Islet of Langerhans (tissue), 1 donor: ENCODE measurements at regions not wholly inside any gene's neighbourhood (a gene's known extent, or its start where the extent isn't known, plus 50 kb on each side); places are given as distances from the start of the nearest gene placed in this dataset.
"Not testable (repeated sequence)": the region's sequence is repeated elsewhere in the genome, so short reads cannot be mapped to it uniquely, and the experiment has no call there.

Experiments used
- FAIRE-seq: peaks from one replicate; lab custom pipeline; 2011; peaks lifted over from hg19 to GRCh38; lab: Jason Lieb, UNC

DNA sequence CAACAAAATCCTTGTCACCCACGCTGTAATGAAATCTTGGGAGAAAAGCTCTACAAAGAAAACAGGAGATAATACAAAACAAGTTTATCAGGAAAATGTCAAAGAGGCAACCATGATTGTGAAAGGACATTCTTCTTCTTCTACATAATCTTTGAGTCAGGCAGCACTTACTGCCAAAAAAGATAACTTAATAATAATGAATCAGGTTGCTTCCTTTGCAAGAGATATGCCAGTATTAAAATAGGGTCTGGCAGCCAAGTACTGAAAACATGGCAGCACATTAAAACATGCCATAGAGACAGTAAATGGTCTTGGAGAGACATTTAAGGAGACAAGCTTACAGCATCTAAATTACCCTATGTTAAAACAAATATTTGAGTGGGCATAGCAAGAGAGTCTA lies 1573.4 kb downstream of the EFNA5 start:
- no peak for FAIRE-seq

DNA sequence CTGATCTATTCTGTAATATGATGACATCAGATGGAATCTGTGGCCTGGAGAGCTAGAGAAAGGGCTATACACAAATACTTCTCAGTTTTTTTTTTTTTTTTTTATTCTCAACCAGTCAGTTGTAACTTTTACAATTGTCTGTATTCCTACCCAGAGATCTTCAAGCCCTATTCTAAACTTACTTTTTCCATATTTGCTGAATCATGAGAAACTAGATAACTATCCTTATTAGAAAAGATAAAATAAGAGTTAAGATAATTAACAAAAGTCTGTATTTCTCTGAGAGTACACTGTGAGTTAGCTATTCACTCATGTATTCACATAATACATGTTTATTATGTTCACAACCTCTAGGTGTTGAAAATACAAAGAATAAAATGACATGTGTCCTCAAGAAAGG lies 1575.9 kb downstream of the EFNA5 start:
- FAIRE-seq = no peak

DNA sequence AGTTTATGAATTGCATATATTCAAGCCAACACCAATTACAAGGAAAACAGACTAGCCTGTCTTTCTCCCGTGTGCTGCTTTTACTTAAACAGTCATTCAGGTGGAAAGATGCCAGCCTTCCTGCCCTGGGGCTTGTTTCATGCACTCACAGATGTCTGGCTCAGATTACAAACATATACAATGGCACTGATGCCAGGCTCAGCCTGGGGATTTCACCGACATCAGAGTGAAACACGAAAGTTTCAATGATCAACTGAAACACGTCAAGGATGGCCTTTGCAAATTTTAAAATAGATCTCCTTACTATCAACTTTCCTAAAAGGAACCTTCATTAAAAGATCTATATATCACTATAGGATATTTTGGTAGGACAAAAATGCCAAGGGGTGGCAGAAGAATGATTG lies 1576.5 kb downstream of the EFNA5 start:
- FAIRE-seq = no peak

DNA sequence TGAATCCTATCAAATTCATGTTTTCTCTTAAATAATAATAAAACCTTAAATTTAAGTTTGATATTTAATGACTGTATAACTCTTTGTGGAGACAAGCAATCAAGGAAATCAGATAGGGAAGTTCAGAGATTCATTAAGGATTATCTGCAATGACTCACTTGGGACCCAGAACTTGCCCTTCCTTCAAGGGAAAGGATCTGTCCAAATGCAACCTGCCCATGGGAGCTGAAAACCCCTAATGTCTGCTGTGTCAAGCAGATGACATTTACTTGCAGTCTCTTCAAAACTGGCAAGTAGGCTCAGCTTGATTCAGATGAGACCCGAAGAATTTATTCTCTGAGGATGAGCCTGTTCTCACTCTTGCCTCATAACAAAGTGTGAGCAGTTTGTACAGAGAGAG lies 1577.6 kb downstream of the EFNA5 start:
- no peak for FAIRE-seq

DNA sequence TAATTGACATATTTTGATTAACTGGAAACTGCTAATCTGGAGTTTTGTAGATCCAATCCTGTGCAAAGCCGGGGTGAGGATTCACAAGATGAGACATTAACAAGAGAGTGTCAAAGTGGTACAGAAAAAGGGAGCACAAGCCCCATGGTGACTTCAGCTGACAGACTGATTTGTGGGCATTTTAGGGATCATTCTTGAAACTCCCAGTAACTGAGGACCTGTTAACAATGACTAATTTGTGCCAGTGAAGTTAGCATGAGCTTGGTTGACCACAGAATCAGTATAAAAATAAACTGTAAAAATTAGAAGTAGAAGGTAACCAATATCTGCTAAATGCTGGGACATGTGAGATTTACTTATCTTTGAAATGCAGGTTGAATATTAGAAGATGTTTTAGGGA lies 1578.3 kb downstream of the EFNA5 start:
- no peak for FAIRE-seq

DNA sequence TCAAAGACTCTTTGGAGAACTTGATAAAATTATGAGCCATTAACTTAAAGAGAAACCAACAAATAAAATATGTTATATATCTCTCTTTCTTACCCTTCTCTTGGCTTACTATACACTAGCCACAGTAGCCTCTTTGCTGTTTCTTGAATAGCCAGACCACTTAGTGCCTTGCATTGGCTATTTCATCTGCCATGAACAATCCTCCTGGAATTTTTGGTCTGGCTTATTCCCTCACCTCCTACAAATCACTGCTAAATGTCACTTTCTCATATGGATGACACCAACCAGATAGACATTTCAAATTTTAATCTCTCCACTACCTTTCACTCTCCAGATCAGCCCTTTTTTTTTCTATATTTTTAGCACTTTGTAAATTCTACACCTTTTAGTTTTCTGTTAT lies 1581.7 kb downstream of the EFNA5 start:
- no peak for FAIRE-seq

DNA sequence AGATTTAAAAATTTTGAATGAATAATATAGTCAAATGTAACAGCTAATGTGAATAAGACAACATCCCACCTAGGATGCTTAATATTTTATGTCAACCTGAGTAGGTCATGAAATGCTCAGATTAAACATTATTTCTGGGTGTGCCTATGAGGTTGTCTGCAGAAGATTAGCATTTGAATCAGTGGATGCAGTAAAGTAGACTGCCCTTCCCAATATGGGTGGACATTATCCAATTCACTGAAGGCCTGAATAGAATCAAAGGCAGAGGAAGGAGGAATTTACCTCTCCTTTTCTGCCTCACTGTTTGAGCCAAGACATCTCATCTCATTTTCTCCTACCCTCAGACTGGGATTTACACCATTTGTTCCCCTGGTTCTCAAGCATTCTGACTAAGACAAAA lies 1582.3 kb downstream of the EFNA5 start:
- FAIRE-seq = no peak

DNA sequence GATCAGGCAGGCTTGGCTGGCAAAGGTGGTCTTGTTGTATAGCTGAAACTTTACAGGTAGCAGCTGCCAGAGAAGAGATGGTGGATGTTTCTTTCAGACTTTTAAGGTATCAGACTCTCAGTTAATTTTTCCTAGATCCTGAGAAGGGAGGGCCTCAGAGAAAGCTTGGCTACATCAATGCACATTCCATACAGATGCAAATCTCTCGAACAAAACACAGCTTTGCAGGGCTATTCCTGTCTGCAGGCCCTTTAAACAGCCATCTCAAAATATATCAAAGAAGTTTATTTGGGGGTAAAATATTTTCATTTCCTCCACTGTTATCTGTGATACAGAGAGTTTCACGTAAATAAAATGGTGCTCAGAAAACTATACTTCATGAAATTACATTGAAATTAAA lies 1584.4 kb downstream of the EFNA5 start:
- no peak for FAIRE-seq

DNA sequence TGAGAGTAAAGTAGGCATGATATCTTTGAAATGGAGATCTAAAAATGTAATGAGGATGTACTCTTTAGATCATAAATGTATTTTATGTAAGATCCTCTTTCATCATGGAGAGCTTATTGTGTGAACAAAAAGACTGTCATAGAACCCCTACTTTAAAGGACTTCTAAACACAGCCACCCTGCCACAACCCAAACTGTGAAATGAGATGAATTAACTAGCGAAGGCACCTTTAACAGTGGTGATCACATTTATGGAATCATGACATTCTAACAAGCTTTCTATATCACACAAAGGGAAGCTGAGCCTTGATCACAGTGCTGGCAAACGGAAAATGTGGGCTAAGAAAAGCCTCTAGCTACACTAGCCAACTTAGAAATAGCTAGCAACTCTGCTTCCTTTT lies 1585.2 kb downstream of the EFNA5 start:
- no peak for FAIRE-seq

DNA sequence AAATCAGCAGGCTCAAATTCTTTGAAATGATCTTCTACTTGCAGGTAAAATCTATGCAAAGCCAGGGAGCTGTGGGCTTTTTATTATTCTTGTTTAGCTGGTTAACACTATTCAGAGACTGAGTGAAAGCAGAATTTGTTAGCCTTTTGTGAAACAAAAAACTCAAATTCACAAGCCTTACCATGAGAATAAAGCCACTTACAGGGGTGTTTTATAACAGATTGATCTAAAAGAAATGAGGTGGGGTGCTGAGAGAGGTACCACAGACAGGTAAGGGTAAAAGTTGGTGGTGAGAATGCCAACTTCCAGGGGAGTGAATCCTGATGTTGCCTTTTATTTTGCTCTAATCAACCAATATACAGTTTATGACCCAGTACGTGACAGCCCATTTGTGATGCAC lies 1585.6 kb downstream of the EFNA5 start:
- no peak for FAIRE-seq

DNA sequence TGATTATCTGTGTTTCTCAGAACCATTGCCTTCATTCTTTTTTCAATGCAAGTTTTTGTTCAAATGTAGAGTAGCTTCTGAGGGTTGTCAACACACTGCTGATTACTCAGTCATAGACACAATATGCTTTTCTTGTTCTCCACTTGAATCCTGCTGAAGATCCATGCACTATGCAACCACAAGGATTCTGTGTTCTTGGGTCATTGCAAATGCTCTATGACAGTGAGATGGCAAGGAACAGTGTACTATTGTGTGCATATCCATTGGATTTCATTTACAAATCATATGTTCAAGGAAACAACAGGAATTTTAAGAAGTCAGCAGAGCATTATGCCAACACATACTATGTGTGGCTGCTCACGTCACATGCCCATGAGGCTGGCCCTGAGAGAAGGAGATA lies 1590.2 kb downstream of the EFNA5 start:
- FAIRE-seq = no peak

DNA sequence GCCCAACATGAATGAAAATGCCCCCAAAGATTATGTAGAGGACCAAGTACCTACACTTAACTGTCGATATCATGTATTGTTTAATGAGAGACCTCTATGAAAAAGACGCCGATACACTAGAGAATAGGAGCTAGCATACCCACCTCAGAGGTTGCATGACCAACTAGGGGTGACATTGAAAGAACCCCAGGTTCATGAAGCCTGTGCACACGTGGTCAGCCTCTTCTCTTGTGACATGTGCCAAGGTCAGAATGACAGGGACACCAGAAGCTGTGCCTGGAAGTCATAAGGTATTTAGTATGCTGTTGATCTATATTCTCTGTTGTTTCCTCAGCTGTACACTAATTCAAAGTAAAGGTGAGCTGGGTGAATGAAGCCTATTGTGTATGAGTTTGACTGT lies 1594.1 kb downstream of the EFNA5 start:
- FAIRE-seq = no peak

DNA sequence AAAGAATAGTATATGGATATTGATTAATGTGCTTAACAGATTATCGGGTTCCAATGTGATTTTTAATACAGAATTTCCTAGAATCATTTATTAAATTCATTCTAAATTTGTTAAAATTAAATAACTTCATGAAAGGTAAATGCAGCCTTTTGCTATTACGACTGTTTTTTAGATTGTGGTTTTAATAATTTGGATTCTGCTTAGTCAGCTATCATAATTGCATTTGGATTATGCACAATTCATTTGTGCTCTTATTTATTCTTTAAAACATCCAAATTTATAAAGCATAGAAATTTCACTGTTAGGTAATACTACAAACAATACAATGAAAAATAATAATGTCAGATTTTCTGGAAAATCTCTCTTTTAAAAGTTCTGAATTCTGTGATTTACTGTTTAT lies 1598.5 kb downstream of the EFNA5 start:
- peak; percentile 70 for FAIRE-seq

DNA sequence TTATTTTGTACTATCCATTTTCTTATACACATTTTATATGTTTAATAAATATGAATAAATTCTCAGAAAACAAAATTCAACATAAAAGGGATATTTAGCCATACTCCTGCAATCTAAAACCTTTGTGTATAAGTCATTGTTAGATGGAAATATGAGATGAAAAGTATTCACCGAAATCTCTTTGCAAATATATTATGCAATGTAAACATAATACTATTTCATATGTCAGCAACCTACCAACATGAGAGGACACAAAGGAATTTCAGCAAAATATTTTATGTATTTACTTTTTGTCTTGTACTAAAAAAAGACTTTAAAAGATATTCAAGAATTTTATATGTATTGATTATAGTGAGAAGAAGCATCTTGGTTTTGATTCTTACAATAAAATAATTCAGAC lies 1623.4 kb downstream of the EFNA5 start:
- no peak for FAIRE-seq

DNA sequence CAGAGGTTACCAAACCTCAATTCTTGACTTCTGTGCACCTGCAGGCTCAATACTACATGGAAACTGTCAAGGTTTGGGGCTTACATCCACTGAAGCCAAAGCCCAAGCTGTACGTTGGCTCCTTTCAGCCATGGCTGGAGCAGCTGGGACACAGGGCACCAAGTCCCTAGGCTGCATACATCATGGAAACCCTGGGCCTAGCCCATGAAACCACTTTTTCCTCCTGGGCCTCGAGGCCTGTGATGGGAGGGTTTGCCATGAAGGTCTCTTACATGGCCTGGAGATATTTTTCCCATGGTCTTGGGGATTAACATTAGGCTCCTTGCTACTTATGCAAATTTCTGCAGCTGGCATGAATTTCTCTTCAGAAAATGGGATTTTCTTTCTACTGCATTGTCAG lies 1638.7 kb downstream of the EFNA5 start:
- FAIRE-seq = not testable (repeated sequence)

DNA sequence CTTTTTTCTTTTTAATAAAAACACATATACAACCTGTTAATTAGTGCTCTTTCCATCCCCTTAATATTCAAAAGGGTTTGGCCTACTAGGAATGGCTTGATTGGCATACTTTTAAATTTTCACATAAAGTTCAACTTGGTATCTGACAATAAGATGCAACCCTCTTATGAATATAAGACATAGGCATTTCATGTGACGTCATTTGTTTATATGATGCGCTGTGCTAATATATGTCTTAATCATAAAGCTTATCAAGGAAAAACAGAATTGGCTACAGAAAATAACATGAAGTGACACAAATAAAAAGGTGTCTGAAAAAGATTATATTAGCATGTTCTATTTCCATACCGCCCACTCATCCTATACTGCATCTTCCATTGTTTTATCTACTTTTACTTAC lies 1642.4 kb downstream of the EFNA5 start:
- FAIRE-seq = no peak

DNA sequence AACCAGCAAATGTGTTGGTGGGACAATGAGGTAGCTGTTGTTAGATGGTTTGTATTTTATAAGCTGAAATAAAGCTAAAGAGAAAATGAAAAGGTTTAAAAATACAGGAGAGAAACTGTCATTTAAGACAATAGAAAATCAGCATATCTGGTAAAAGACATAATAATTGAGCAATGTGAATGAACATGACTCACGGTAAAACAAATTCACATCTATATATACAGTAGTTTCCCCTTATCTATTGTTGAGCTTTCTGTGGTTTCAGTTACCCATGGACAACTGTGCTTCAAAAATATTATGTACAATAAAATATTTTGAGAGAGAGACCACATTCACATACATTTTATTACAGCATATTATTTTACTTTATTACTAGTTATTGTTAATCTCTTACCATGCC lies 1649.8 kb downstream of the EFNA5 start:
- no peak for FAIRE-seq

DNA sequence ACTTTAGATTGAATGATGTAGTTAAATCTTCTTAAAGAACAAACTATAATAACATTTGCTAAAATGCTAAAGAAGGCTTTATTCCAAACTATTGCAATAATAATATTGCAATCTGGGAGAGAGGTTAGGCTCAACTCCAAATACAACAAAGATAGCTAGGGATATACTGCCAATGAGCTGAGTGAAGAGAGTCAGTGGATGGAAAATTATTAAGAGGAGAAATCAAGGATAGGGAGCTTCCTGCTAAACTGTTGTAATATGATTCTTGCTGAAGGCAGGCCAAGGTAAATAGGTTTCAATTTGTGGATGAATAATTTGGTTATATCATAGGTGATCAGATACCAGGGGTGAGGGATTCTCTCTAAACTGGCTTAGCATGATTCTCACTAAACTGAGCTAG lies 1651.5 kb downstream of the EFNA5 start:
- FAIRE-seq = no peak

DNA sequence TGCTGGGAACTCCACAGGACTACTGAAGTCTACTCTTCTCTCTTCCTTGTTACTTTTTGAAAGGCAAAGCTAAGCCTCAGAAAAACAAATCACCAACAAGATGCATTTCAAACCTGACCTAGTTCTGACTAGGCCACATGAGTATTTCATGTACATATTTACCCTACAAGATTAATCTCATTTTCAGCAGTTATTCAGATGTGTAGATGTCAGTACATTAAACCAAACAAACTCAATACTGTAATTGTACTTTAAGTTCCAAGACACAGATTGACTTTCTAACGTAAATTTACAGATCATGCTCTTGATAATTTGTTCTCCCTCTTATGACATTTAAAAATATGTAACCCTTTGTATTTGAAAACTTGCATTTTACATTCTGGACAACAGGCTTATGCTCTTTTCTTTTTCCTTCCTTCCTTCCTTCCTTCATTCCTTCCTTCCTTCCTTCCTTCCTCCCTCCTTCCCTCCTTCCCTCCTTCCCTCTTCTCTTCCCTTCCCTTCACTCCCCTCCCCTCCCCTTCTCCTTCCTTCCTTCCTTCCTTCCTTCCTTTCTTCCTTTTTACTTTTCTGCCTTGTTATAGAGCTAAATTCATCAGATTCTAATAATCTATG lies 1653.4 kb downstream of the EFNA5 start:
- FAIRE-seq = no peak

DNA sequence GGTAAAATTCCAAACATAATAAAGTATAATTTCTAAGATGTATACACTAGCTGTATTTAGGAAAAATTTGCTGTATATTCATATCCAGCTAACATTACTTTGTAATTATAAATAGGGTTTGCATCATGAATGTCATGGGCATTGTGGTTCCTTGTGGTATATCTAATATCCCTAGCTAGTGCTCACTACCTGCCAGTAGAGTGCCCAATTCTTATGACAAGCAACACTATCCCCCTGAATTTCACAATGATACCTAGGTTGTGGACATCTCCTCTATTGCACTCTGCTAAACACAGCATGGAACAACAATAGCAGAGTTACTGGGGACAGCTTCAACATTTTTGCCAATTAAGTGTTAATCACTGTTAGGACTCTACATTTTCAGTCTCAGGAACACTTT lies 1656.5 kb downstream of the EFNA5 start:
- FAIRE-seq = no peak

DNA sequence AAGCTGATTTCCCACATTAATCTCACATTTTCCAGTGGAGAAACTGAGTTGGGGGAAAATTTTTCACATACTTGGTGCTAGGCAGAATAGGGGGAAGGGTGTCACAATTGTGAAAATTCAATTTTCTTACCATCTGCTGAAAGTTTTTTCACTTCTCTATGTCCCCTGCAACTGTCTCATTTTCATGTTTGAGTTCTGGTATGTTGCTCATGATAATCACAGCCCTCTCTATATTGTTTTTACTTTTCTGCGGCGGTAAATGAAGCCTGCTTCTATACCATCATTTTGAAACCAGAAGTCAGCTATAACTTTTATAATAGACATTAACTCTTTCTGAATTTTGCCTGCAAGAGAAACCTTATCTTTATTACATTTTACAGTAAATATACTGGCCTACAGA lies 1664.5 kb downstream of the EFNA5 start:
- FAIRE-seq = no peak

DNA sequence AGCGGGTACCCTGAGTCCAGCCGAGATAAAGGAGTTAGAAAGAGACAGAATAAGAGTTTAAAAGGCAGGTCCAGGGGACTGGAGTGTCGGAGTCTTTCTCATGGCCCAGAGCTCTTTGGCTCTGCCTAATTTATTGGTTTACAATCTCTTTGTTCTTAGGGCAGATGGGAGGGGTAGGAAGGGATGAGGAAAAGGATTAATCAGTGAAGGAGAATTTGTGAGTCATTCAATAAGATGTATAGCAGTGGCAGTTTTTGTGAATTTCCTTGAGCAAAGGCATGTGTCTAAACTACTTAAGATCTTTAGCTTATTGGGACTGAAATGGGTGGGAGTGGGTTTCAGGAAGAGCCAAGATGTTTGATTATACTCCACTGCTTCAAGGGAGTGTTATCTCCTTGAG lies 1671.7 kb downstream of the EFNA5 start:
- not testable (repeated sequence) for FAIRE-seq

DNA sequence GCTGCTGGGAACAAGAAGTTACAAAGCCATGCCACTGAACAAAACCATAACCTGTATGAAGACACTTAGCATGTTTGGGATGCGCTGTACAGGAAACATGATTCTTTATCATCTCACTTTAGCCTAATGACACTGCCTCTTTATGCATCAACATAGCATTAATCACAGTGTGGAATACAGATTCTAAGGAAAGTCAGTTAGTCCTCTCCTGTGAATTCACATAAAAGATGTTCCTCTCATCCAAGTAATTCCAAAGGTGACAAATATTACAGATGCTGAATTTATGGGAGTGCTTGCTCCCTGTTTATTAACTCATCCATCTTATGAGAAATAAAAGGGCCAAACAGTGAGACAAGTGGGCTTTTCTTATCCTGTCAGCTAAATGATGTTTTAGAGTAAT lies 1677.7 kb downstream of the EFNA5 start:
- no peak for FAIRE-seq

DNA sequence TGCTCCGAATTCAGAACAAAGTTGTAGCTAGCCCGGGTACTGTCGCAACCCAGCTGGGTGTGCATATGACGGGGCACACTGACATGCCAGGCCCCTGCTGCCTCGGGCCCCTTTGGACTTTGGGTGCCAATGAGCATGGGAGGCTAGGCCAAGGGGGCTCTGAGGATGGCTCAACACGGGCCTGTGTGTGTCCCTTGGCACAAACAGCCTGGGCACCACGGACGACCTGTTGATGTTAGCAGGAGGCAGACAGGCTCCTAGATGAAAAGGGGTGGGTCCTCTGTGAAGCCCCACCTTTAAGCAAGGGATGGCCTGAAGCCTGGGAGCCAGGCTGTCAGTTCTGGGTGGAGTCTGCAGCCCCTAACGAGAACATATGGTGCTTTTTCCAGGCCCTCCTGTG lies 1688.2 kb downstream of the EFNA5 start:
- no peak for FAIRE-seq

DNA sequence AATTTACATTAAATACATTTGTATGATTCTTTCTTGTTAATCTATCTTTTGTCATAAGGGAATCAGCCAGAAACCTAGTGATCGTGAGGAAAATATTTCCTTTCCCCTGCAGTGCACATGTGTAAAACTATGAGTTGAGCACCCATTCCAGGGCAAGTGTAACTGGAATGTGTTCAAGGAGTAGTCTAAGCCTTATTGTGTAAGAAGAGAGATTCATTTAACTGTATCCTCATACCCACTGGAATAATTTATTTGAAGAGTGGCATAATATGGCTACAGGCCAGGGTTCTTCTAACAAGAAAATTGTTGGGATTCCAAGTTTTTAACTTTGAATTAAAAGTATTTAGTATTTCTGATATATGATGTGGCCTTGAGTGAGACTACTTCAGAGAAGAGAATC lies 1692.7 kb downstream of the EFNA5 start:
- no peak for FAIRE-seq
